HG02884 (cell line): ENCODE measurements at regions not wholly inside any gene's neighbourhood (a gene's known extent, or its start where the extent isn't known, plus 50 kb on each side); places are given as distances from the start of the nearest gene placed in this dataset.

Source experiments
- ATAC-seq: cut with Tn5 transposase; IDR thresholded peaks from one replicate; pipeline ENCODE4 v1.9.1; 2021; ENCODE audit warnings: mild to moderate bottlenecking, moderate library complexity; ENCODE audit not compliant: unreplicated experiment

DNA sequence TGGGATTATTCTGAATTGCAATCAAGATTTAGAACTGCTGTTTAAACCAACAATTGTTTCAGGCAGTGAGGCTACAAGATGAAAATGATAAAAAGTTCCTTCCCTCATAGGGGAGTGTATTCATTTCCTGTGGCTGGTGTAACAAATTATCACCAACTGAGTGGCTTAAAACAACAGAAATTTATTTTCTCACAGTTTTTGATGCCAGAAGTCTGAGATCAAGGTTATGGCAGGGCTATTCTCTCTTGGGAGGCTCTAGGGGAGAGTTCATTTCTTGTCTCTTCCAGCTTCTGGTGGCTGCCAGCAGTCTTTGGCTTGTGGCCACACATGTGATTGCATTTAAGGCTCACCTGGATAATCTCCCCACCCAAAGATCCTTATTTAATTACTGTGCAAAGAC is 290.5 kb upstream of the ZSWIM2 start:
- no peak for ATAC-seq

DNA sequence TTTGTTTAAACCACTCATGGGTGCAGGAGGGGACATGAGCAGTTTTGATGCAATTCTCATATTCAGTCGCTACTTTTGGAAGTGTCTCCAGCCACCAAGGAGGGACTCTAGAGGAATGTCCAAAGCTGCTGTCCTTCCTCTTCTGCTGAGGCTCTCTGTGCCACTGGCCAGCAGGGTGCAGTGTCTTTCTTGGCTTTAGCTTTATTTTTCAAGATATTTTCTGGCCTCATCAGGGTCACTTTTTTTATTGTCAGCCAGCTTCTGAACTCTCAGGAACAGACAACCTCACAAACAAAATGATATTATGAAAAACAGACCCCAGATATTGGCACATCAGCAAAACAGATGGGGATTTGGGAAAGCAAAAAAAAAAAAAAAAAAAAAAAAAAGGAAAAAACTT is 289.3 kb upstream of the ZSWIM2 start:
- peak; percentile 61 for ATAC-seq

DNA sequence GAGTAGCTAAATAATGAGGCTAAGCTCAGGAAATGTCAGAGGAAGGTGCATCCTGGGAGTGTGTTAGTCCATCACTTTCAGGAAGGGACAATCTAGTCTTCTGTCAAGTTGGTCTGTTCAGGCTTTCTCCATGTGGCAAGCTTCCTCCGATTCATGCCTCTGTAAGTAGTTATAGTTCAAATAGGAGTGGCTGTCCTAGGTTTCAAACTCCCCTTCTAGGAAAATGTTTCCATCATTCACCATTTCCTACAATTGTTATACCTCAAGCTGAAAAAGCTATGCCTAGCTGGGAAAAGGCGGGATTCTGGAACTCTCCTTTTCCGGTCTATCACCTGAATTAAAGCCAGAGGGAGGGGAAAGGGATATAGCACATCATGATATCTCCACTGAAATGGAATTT is 287.7 kb upstream of the ZSWIM2 start:
- no peak for ATAC-seq

DNA sequence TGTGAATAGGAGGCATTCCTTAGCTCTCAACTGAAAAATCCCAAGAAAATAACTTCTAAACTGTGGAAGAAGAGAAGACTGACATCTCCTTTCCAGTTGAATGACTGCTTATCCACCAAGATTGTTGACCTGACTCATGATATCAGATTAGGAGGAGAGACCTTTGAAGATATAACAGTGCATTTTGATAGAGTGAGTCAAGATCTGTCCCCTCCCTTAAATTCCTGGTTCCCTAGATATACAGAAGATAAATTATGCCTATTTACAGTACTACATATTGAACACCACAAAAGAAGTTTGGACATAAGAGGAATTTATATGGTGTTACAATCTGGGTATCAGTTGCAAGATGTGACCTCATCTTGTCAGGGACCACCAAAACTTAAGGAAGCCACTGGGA is 285.3 kb upstream of the ZSWIM2 start:
- no peak for ATAC-seq

DNA sequence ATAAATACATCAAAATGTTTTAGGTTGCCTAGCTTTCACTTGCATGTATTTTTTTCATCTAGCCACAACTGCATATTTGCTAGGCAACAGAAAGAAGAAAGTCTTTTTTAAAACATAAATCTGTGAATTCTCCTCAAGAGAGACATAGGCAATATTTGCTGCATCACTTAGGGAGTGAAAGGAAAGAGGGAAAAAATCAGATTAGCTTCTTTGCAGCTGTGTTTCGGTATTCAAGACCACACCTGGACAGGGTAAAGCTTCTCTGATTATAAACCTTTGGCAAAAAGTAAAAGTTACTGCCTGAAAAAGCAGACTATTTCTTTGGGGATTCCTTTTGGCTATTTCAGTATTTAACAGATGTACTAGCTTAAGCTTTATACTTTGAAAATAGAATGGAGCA is 280.9 kb upstream of the ZSWIM2 start:
- no peak for ATAC-seq

DNA sequence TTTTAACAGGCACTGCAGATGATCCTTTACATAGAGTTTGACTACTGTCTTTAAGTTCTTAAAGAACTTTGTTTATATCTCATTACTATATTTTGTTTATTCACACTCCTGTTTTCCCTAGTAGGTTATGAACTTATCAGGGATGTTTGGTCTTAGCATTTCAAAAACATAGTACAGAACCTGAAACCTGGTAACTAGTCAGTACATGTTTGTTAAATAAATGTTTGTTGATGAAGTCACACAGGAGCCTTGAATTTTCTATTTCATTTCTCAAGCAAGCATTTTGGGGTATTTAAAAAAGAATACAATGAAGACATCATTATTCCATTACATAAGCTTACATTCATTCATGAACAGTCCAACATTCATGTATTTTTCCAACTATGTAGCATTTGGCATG is 280.3 kb upstream of the ZSWIM2 start:
- no peak for ATAC-seq

DNA sequence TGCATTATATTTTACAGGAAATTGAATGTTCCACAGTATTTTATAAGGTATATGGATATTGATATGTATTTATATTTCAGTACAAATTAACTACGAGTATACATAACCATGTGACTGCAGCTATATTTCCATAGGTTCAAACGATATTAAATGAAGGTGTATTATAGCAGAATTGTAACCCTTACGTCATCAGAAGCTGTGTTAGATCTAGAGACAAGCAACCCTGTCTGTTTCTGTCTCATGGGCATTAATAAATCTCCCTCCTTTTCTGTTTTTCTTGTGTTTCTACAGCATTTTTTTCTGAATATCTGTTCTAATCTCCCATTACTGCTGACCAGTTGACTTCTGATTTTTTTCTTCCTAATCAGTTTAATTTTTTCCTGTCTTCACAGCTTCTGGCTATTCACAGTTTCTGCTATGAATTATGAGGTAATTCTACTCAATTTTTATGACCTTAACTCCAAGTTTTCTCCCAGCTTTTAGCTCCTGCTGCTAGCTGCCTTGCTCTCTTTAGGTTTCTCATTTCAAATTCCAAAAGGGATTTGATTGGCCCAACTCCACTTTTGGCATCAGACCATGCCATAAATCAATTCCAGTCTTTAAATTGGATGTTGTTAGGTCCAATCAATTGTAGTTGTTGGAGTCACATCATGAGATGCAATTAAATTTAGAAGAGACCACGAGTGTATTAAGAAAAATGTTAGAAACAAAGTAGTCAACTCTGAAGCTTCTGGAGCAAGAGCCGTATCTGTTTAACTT is 277.5 kb upstream of the ZSWIM2 start:
- no peak for ATAC-seq

DNA sequence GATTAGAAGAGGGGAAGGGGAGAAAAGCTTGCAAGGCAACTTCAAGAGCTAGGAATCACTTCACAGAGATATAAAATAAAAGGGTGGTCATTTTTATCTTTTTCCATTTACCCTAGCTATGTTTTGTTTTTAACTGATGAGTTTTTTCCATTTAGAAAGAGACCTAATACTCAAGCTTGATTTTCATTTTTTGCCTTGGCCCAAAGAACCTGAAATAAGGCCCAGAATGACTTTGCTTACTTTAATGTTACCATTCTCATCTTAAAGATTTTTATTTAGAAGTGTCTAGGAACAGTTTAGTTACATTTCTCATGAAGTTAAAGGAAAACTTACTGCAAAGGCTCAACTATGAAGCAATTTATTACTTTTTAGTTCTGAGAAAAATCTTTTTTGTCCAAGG is 276.3 kb upstream of the ZSWIM2 start:
- no peak for ATAC-seq

DNA sequence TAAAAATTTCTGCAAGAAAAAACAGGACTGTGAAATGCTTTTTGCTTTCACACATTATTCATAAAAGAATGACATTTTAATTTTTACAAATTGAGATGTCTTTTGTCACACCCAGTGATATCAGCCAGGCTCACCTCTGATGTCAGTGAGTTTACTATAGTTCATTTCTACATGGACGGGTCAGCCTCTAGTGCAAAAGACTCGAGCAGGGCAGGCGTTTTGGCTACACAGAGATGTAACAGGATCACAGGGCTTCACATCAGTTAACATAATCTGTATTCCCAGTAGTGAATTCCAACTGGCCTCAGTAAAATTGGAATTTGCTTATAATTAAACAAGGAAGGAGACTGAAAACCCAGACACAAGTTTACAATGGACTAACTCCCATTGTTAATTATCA is 275.6 kb upstream of the ZSWIM2 start:
- ATAC-seq, result no peak

DNA sequence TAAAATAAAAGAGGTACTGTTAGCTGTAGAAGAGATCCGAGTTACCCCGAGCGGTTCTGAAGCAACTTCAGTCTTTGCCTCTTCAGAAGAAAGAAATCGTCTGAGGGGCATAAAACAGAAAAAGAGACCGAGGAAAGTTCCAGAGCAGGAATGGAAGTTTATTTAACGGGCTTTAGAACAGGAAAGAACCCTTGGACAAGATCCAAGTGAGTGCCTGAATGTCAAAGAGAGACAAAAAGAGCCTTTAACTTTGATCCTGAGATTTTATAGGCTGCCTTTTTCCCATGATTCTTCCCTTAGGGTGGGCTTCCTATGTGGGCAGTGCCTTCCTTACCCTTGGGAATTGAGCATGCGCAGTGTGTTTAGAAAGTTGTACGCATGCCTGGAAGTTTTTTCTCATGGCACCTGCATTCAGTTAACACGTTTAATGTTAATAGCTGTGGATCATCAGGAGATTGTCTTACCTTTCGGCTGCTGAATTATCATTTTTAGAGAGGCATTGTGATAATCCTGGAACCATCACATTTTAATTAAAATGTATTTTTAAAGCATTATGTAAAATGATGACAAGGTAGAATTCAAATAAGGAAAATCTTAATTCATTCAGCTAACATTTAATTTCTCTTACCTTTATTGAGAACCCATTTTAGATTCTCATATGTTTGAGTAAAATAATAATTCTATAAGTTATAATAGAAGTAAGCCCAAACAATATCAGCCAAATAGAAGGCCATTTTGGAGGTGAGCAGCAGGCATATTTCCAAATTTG is 269.5 kb upstream of the ZSWIM2 start:
- ATAC-seq, result no peak

DNA sequence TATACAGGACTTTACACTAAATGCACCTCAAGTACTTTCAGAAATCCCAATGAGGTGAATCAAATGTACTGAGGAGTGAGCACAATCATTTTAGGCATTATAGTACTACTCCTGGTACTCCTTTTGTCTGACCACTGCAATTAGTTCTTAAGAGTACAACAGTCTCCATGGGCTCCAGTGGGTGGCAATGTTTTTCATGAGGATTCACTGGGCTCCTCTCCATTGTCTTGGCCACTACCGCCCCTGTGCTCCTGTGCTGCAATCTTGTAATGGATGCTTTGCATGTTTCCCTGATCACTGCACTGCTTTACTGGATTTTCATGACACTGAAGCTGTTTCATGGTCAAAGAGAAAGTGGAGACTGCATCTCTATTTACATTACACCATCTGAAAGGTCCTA is 268.5 kb upstream of the ZSWIM2 start:
- ATAC-seq, result no peak

DNA sequence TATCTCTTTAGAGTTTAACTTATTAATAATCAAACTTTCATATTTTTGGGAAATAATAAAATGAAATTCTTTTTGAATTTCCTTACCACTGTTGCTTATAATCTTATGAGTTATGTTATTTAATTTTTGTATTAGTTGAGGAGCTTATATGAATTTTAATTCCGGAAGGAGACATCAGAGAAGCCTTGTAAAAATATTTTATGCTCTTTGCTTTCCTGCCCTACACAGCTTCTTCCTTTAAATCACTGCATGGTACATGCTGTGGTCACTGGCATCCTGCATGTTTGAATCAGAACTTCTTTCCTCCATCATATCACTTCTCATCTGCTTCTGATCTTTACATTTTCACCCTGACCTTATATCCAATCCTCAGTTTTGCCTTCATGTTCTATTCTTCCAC is 266.7 kb upstream of the ZSWIM2 start:
- ATAC-seq, result no peak

DNA sequence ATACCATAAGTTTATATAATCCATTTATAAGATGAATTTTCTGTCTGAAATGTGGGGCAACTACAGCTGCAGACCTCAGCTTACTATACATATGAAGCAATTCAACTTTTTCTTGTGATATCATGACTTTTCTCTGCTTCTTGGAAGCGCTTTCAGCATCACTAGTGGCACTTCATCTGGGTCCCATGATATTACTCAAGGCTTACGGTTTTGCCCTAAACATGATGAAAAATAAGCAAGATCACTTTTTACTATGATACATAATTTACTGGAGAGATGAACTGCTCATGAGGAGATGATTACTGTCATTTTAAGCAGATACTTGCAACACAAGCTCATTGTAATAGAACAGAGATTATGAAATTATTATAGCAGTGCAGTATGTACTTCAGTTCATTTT is 258.0 kb upstream of the ZSWIM2 start:
- no peak for ATAC-seq

DNA sequence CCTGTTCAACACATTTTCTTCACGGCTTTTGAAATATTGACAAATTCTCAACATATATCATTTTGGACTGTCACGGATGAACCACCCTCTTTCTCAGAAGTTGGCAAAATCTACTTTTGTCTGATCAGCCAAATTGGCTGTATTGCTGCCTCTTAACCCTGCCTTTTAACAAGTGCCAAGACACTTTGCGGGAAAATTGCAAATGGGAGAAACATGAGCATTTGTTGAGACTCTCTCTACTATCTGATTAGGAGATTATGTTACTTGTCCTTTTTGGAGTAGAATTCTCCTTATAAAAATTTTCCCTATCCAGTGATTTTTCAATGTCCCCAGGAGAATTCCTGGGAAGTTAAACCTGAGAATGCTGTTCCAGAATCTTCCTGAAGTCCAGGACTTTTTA is 256.2 kb upstream of the ZSWIM2 start:
- ATAC-seq, result no peak

DNA sequence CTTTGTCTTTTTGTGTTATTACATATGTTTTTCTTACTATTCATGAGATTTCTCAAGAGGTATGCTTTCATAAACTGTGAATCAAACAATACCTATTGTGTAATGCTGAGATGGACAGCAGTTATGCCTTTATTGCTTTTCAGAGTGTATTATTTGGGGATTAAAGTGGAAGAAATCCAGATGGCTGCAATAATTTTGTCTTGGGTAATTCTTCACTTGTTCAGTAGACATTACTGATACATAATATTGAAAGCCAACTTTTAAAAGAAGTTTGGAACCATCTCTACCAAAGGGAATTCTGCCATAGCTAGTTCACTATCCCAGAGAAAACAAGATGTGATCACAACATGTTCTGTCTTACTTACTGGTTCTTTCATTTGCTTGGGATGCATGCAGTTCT is 253.4 kb upstream of the ZSWIM2 start:
- ATAC-seq, result no peak

DNA sequence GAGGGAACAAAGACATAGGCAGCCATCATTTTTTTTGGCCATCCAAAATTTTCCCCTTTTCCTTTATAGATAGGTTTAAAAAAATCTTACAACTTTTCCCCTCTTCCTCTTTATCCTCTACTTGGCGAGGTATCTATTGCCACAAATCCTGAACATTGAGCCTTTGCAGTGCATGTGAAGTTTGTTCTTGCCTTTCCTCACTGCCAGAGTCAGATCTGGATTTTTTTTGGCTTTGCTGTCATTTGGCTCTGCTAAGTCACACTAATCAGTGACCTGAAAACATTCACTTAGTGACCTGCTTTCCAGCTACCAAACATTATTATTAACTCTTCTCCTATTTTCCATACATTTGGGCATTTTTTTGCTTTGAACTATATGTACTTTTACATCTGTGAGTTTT is 249.2 kb upstream of the ZSWIM2 start:
- ATAC-seq, result no peak

DNA sequence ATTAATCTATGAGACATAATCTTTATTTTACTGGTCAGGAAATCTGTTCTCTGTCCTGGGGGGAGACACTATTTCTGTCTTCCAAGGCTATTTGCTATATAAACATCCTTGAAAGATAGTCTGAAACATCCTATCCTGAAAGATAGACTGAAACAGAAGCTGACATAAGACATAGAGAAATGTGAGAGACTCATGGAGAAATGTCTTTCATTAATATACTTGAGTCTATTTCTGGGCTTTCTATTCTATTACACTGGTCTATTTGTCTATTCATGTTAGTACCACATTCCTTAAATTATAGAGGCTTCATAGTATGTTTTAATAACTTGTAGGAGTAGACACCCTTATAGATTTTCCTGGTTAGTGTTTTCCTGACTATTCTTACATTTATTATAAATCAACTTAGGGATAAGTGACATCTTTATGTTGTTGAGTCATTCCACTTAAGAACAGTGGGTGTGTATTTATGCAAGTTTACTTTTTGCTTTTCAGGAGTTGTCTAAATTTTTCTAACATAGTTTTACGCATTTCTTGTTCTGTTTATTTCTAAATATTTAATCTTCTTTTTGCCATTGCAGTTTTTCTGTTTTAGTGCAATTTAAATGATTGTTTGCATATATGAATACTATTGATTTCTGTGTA is 244.9 kb upstream of the ZSWIM2 start:
- no peak for ATAC-seq

DNA sequence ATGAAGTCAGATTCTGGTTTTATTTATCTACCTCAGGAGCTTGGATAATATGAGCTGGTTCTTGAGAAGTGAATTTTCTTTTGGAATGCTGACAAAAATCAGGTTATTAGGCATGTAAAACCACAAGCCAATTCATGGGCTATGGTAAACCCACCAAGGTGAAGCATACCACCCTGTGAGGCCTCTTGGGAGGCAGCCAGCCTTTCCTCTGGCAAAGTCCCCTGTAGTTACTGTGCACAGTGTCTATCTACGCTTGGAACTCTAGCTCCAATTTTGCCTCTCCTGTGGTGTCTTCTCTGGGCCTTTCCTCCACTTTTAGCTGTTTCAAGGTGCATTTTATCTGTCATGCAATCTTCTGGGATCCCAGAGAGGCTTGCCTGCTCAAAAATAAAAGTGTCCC is 242.7 kb upstream of the ZSWIM2 start:
- ATAC-seq, result no peak

DNA sequence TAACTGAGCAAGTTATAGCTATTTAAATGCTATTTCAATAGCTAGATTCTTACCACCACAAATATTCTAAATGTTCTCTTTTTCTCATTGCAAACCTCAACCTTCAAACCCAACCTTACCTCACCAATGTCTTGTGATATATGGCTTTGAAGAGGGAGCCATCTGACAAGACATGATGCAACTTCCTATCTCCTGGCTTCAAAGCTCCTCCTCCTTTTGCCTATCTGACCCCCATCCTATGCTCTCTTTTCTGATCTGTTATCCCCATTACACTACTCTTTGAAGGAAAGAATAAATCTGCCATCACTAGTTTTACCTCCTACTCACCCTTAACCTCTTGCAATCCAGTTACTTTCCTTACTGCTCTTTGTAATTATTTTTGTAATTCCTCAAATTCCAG is 235.6 kb upstream of the ZSWIM2 start:
- no peak for ATAC-seq

DNA sequence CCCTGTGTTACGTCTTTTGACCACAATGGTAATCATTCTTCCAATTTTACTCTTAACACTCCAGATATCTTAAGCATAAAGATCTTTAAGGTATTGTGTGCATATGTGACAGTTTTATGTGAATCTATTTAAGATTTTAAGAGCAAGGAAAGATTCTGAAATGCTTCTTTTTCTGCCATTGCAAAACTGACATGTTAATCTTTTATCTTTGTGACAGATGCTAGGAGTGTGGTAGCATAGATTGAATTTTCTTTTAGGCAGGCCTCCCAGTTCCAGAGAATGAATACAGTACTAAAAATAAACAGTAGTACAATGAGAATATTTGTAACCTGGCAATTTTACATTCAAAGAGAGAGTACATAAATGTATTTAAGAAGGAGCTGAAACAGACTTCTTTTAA is 232.5 kb upstream of the ZSWIM2 start:
- ATAC-seq, result no peak

DNA sequence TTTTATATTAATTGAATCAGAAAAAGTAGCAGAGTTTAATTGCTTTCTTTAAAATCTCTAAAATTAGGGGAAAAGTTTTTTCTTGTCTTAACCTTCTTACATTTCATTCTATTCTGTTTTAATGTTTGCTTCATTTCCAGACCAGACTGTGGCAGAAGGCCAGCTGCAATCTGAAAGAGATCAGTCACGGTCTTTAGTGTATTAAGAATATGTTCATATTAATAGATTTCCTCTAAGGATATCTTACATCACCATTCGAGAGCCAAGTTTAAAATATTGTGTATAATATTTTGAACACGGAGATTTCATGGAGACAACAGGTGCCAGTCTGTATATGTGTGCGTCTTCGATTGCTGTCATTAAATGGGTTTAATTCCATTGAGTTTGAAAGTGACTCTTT is 230.9 kb upstream of the ZSWIM2 start:
- no peak for ATAC-seq

DNA sequence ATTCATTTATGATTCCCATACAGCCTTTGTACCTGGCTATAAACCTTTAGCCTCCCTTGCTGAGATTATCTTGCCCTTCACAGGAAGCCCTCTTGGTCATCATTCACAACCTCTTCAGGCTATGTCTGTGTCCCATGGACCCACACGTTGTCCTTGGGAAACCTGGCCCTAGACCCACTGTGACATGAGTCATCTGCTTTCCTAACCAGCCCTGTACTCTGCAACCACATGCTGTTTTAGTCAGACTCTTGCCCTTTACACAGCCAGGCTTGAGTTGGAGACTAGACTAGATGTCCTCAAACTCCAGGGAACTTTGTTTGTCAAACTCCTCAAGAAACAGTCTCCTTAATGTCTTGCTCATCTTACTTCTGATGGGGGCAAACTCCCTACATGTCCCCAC is 229.3 kb upstream of the ZSWIM2 start:
- ATAC-seq, result no peak
